HepG2 (cell line): ENCODE measurements at regions not wholly inside any gene's neighbourhood (a gene's known extent, or its start where the extent isn't known, plus 50 kb on each side); places are given as distances from the start of the nearest gene placed in this dataset.
A peak's percentile ranks its signal among the peaks of the same experiment; 100 is the strongest.

Experiments used
- ATAC-seq: fragments of 200-7000 bp; cut with Tn5 transposase; 3 replicates; pipeline ENCODE4 v1.9.1; 2020; ENCODE audit warnings: mild to moderate bottlenecking, moderate library complexity
- BruUV-seq: library from RNA; stranded (reverse); fragments of 400-500 nt; replicated peaks from 2 replicates; lab custom pipeline; 2021; lab: Mats Ljungman, UMichigan
- CTCF ChIA-PET: fragments of 300-600 bp; formaldehyde crosslinking; extraction: SDS; loops from one replicate; lab custom pipeline; 2021; ENCODE audit warnings: low total read pairs, inconsistent platforms, low intra/inter-chr PET ratio; lab: Yijun Ruan, JAX
- POLR2A ChIA-PET: fragments of 350-600 bp; sonication (Branson Sonifier 250); formaldehyde crosslinking; loops from one replicate; lab custom pipeline; 2020; ENCODE audit warnings: antibody characterized with exemption, inconsistent platforms; lab: Yijun Ruan, JAX
- DNase-seq: peaks from one replicate; pipeline ENCODE4 v3.0.0-alpha.2; 2015; ENCODE audit warnings: low spot score
- FAIRE-seq: peaks from 3 replicates; lab custom pipeline; 2011; peaks lifted over from hg19 to GRCh38; lab: Jason Lieb, UNC
- H2AFZ ChIP-seq: one replicate; pipeline ENCODE4 v1.6.1; 2011; ENCODE audit warnings: low read length, inconsistent platforms
- H3K27ac ChIP-seq: fragments of 300-600 bp; 3 replicates; pipeline ENCODE4 v1.8.0; 2011; ENCODE audit warnings: mixed run types, mild to moderate bottlenecking, mixed read lengths, low read length, inconsistent platforms; ENCODE audit not compliant: insufficient read depth; ENCODE audit errors: extremely low read length
- H3K27me3 ChIP-seq, 2 experiments: fragments of 200-600 bp in 1 of 2; 2 replicates in 1 of 2; 3 replicates in 1 of 2; pipeline versions ENCODE4 v1.6.0 to v1.8.0; 2011; ENCODE audit warnings: low read length in 2 of 2, mild to moderate bottlenecking in 2 of 2, moderate library complexity in 2 of 2, inconsistent platforms in 1 of 2; ENCODE audit not compliant: insufficient read depth in 2 of 2, control insufficient read depth in 1 of 2
- H3K36me3 ChIP-seq, 2 experiments: fragments of 200-600 bp in 1 of 2; replicated peaks in 1 of 2; 2 replicates in 1 of 2; 3 replicates in 1 of 2; pipeline versions ENCODE4 v1.5.1 to v1.8.0; 2011; ENCODE audit warnings: low read length in 2 of 2, inconsistent platforms in 1 of 2; ENCODE audit not compliant: insufficient read depth in 2 of 2, control insufficient read depth in 1 of 2
- H3K4me1 ChIP-seq: 2 replicates; pipeline ENCODE4 v1.5.1; 2012; ENCODE audit warnings: low read length, inconsistent platforms; ENCODE audit not compliant: insufficient read depth
- H3K4me2 ChIP-seq: 2 replicates; pipeline ENCODE4 v1.6.0; 2011; ENCODE audit warnings: low read depth, low read length, inconsistent platforms
- H3K4me3 ChIP-seq, 3 experiments: fragments of 200-600 bp in 1 of 3; sonication (generic), shearing (Covaris generic) in 1 of 3; replicated peaks in 1 of 3; 2 replicates each; pipeline ENCODE4 v1.5.1; 2011 to 2016; ENCODE audit warnings: low read length in 3 of 3, inconsistent platforms in 2 of 3, low read depth in 2 of 3, mild to moderate bottlenecking in 2 of 3, control low read depth in 1 of 3, mixed read lengths in 1 of 3; ENCODE audit not compliant: insufficient read depth in 1 of 3
- H3K79me2 ChIP-seq: one replicate; pipeline ENCODE4 v1.6.1; 2011; ENCODE audit warnings: low read length, inconsistent platforms; ENCODE audit not compliant: insufficient read depth
- H3K9ac ChIP-seq: 2 replicates; pipeline ENCODE4 v1.6.0; 2011; ENCODE audit warnings: mild to moderate bottlenecking, low read depth, low read length, inconsistent platforms; ENCODE audit not compliant: insufficient read depth
- H3K9me3 ChIP-seq: 2 replicates; pipeline ENCODE4 v1.5.1; 2012; ENCODE audit warnings: mild to moderate bottlenecking, low read length
- H4K20me1 ChIP-seq: 2 replicates; pipeline ENCODE4 v1.6.0; 2011; ENCODE audit warnings: inconsistent platforms, mild to moderate bottlenecking, low read length, moderate library complexity; ENCODE audit not compliant: insufficient read depth
- CBX1 ChIP-seq: IDR thresholded peaks from one replicate; pipeline ENCODE4 v1.6.1; 2016; ENCODE audit warnings: antibody characterized with exemption, low read depth
- CEBPG ChIP-seq: IDR thresholded peaks from 2 replicates; pipeline ENCODE4 v1.6.1; 2016
- CHD2 ChIP-seq: IDR thresholded peaks from 2 replicates; pipeline ENCODE4 v1.6.1; 2011; ENCODE audit warnings: low read depth, low read length, improper control_type of control experiment
- DPF2 ChIP-seq: sonication (generic); formaldehyde crosslinking; IDR thresholded peaks from 2 replicates; pipeline ENCODE4 v1.4.0; 2020; ENCODE audit warnings: mild to moderate bottlenecking, low read depth, missing genetic modification reagents, borderline replicate concordance
- HIC2 ChIP-seq: sonication (generic); formaldehyde crosslinking; IDR thresholded peaks from 2 replicates; pipeline ENCODE4 v1.9.0; 2022; ENCODE audit warnings: low read depth, missing genetic modification reagents
- HNF4A ChIP-seq: sonication (generic); formaldehyde crosslinking; IDR thresholded peaks from 2 replicates; pipeline ENCODE4 v1.4.0; 2020; ENCODE audit warnings: missing genetic modification reagents
- JARID2 ChIP-seq: sonication (generic); formaldehyde crosslinking; IDR thresholded peaks from 2 replicates; pipeline ENCODE4 v1.8.1; 2023; ENCODE audit warnings: missing genetic modification reagents, inconsistent platforms; ENCODE audit not compliant: insufficient replicate concordance
- KDM2A ChIP-seq: sonication (generic); formaldehyde crosslinking; IDR thresholded peaks from 2 replicates; pipeline ENCODE4 v1.4.0; 2020; ENCODE audit warnings: low read depth, missing genetic modification reagents, borderline replicate concordance
- MYC ChIP-seq: sonication (generic); formaldehyde crosslinking; IDR thresholded peaks from 2 replicates; pipeline ENCODE4 v1.9.0; 2021; ENCODE audit warnings: missing genetic modification reagents, borderline replicate concordance
- PAX8 ChIP-seq: sonication (generic); formaldehyde crosslinking; IDR thresholded peaks from 2 replicates; pipeline ENCODE4 v1.8.0; 2022; ENCODE audit warnings: mild to moderate bottlenecking, missing genetic modification reagents, borderline replicate concordance
- SKI ChIP-seq: fragments of 450-650 bp; IDR thresholded peaks from one replicate; pipeline ENCODE4 v1.6.1; 2018; ENCODE audit warnings: mild to moderate bottlenecking; ENCODE audit not compliant: partially characterized antibody
- ZMYM4 ChIP-seq: sonication (generic); formaldehyde crosslinking; IDR thresholded peaks from 2 replicates; pipeline ENCODE4 v1.8.1; 2023; ENCODE audit warnings: mild to moderate bottlenecking, missing genetic modification reagents
- ZNF205 ChIP-seq: IDR thresholded peaks from 2 replicates; pipeline ENCODE4 v1.6.1; 2018; ENCODE audit warnings: missing biosample characterization, missing genetic modification reagents
- ZNF207 ChIP-seq: fragments of 450-650 bp; IDR thresholded peaks from 2 replicates; pipeline ENCODE4 v1.6.1; 2016; ENCODE audit warnings: antibody characterized with exemption, borderline replicate concordance
- ZNF326 ChIP-seq: sonication (generic); formaldehyde crosslinking; IDR thresholded peaks from 2 replicates; pipeline ENCODE4 v1.4.0; 2020; ENCODE audit warnings: missing genetic modification reagents, borderline replicate concordance
- ZNF34 ChIP-seq: sonication (generic); formaldehyde crosslinking; IDR thresholded peaks from 2 replicates; pipeline ENCODE4 v1.4.0; 2020; ENCODE audit warnings: mild to moderate bottlenecking, missing genetic modification reagents, borderline replicate concordance
- ZNF441 ChIP-seq: sonication (generic); formaldehyde crosslinking; IDR thresholded peaks from 2 replicates; pipeline ENCODE4 v1.7.0; 2021; ENCODE audit warnings: missing genetic modification reagents, borderline replicate concordance
- ZNF780A ChIP-seq: sonication (generic); formaldehyde crosslinking; IDR thresholded peaks from 2 replicates; pipeline ENCODE4 v1.8.0; 2022; ENCODE audit warnings: mild to moderate bottlenecking, missing genetic modification reagents, moderate library complexity
- WGBS: methylation state at CpG from one replicate; pipeline ENCODE4 v1.1.6; 2017; ENCODE audit warnings: low lambda C conversion rate; 5-methylcytosine and 5-hydroxymethylcytosine counted together
- in situ Hi-C: cut with HindIII; loops from 2 replicates; pipeline ENCODE4 v1.10.0; 2017; ENCODE audit warnings: low pct_unique_long_range_greater_than_20kb; ENCODE audit not compliant: extremely low pct_ligation_motif_present
- intact Hi-C: fragments of 100-400 bp; cut with micrococcal nuclease; formaldehyde crosslinking; loops from one replicate; pipeline ENCODE4 v1.10.0; 2022; ENCODE audit not compliant: unreplicated experiment
- TF ChIP-seq, protein P1 (sequence below): sonication (generic); formaldehyde crosslinking; IDR thresholded peaks from 2 replicates; pipeline ENCODE4 v1.4.0; 2020; ENCODE audit warnings: missing genetic modification reagents

DNA sequence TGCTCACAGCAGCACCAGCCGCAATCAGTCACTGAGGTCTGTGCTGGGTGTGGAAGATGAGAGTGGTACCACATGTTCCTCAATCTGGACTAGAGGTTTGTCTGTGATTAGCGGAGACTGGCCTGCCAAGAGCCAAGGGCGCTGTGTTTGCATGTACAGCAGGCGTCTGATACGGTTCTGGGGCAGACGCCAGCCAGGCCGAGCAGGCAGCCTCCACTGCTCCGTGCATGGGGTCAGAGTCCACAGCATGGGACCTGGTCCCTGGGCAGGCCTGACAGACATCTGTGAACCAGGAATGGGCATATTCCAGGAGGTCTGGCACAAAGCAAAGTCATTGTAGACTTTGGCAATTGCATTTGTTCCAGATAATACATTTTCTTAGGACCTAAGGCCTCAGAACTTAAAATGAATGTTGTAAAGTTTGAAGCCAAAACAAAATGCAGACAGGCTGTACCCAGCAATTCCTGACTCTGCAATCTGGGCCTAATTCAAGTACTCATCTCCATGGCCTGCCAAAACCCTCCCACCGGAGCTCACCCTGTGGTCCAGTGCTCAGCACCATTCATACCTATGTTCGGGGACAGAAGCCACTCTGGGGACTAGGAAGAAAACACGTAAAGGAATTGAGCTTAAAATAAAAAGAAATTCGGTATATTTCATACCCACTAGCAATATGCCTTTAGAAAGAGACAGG, 50.0 kb upstream of the FAM20C start:
- no peaks in the 10 kb centered on the region for H3K9me3 ChIP-seq
- H3K27ac ChIP-seq = no peak overlapping the region
- H3K4me2 ChIP-seq = peak overlapping the region; percentile 60
- H3K4me3 ChIP-seq = no peak overlapping the region; a peak in 1 of 6 replicates
- DNase-seq = peak; percentile 69
- no peaks in the 10 kb centered on the region for H4K20me1 ChIP-seq
- FAIRE-seq = peak; percentile 82
- BruUV-seq = no TSS peak
- peaks cover 24% of the 10 kb centered on the region for H3K4me1 ChIP-seq
- H3K36me3 ChIP-seq = no peaks in the 10 kb centered on the region
- H2AFZ ChIP-seq = no peak overlapping the region
- WGBS = 58% methylated on average over 5 of the region's 12 CpGs
- H3K27me3 ChIP-seq = peaks cover 0 to 10% of the 10 kb centered on the region in 2 experiments; a peak in 3 of 5 replicates
- no peaks in the 10 kb centered on the region for H3K79me2 ChIP-seq
- in situ Hi-C loops (no loop called here), intact Hi-C loops (loop anchor here (2.0 kb wide), 1 partner anchor 22 kb away; no protein-coding TSS in a partner anchor)
- POLR2A ChIA-PET = no interaction called here
- peak; percentile 99 for ATAC-seq
- CTCF ChIA-PET = no interaction called here
- no peak overlapping the region for H3K9ac ChIP-seq
- TF ChIP-seq ZNF34 (CRISPR knock-in tag) = no peak
- TF ChIP-seq JARID2 (CRISPR knock-in tag) = no peak
- TF ChIP-seq ZNF207 = no peak
- peak; percentile 73; the same call in 1 of the 2 replicates for TF ChIP-seq HIC2
- TF ChIP-seq ZNF326 = no peak
- TF ChIP-seq, protein P1, sequence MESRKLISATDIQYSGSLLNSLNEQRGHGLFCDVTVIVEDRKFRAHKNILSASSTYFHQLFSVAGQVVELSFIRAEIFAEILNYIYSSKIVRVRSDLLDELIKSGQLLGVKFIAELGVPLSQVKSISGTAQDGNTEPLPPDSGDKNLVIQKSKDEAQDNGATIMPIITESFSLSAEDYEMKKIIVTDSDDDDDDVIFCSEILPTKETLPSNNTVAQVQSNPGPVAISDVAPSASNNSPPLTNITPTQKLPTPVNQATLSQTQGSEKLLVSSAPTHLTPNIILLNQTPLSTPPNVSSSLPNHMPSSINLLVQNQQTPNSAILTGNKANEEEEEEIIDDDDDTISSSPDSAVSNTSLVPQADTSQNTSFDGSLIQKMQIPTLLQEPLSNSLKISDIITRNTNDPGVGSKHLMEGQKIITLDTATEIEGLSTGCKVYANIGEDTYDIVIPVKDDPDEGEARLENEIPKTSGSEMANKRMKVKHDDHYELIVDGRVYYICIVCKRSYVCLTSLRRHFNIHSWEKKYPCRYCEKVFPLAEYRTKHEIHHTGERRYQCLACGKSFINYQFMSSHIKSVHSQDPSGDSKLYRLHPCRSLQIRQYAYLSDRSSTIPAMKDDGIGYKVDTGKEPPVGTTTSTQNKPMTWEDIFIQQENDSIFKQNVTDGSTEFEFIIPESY (CRISPR knock-in tag) = 0 out of 2 replicates have a peak, but pooled peaks have one; percentile 7
- peak; percentile 62; the same call in 1 of the 2 replicates for TF ChIP-seq MYC
- TF ChIP-seq ZNF780A (CRISPR knock-in tag) = peak; percentile 85; the same call in 1 of the 2 replicates
- peak; percentile 85; the same call in 1 of the 2 replicates for TF ChIP-seq ZNF441 (CRISPR knock-in tag)
- TF ChIP-seq PAX8 (CRISPR knock-in tag) = no peak
- TF ChIP-seq ZNF205 = 0 out of 2 replicates have a peak, but pooled peaks have one; percentile 26
- peak; percentile 25; the same call in 1 of the 2 replicates for TF ChIP-seq ZMYM4 (CRISPR knock-in tag)
- TF ChIP-seq HNF4A (CRISPR knock-in tag) = peak; percentile 95
- no peak for TF ChIP-seq CBX1
- no peak for TF ChIP-seq DPF2 (CRISPR knock-in tag)
- TF ChIP-seq CHD2 = no peak
- TF ChIP-seq KDM2A = peak; percentile 45; the same call in 1 of the 2 replicates
- no peak for TF ChIP-seq CEBPG (CRISPR knock-in tag)
- peak; percentile 60 for TF ChIP-seq SKI
